SK-N-SH (cell line): ENCODE measurements at regions not wholly inside any gene's neighbourhood (a gene's known extent, or its start where the extent isn't known, plus 50 kb on each side); places are given as distances from the start of the nearest gene placed in this dataset.
A peak's percentile ranks its signal among the peaks of the same experiment; 100 is the strongest.

Source experiments
- CTCF ChIA-PET: fragments of 300-600, 350-600 bp; formaldehyde crosslinking; extraction: SDS; loops from one replicate; lab custom pipeline; 2021; lab: Yijun Ruan, JAX
- POLR2A ChIA-PET: fragments of 350-600 bp; sonication (Branson Sonifier 250); formaldehyde crosslinking; extraction: SDS; loops from one replicate; lab custom pipeline; 2020; ENCODE audit warnings: antibody characterized with exemption, inconsistent platforms; lab: Yijun Ruan, JAX
- DNase-seq: peaks from one replicate; pipeline ENCODE4 v3.0.0; 2012
- H2AFZ ChIP-seq: fragments of 200-600 bp; sonication (generic); 2 replicates; pipeline ENCODE4 v1.8.1; 2016; ENCODE audit warnings: antibody characterized with exemption, mild to moderate bottlenecking, low read depth
- H3F3A ChIP-seq: fragments of 200-600 bp; sonication (generic); replicated peaks from 2 replicates; pipeline ENCODE3; 2016; ENCODE audit warnings: antibody characterized with exemption, mild to moderate bottlenecking; ENCODE audit not compliant: insufficient read depth
- H3K27ac ChIP-seq, 2 experiments: fragments of 200-500 bp in 1 of 2; fragments of 200-600 bp in 1 of 2; sonication (Bioruptor generic) in 1 of 2; sonication (generic), shearing (Covaris generic) in 1 of 2; 2 replicates each; pipeline versions ENCODE4 v1.5.1 to v1.6.1; 2014 to 2016; ENCODE audit warnings: low read depth in 2 of 2, inconsistent platforms in 1 of 2, low read length in 1 of 2, mild to moderate bottlenecking in 1 of 2, mixed read lengths in 1 of 2
- H3K27me3 ChIP-seq: fragments of 200-600 bp; sonication (generic), shearing (Covaris generic); 2 replicates; pipeline ENCODE4 v1.6.1; 2016; ENCODE audit warnings: mixed run types; ENCODE audit not compliant: insufficient read depth
- H3K36me3 ChIP-seq, 2 experiments: fragments of 200-500 bp in 1 of 2; fragments of 200-600 bp in 1 of 2; sonication (Bioruptor generic) in 1 of 2; sonication (generic) in 1 of 2; replicated peaks in 1 of 2; 2 replicates each; pipeline versions ENCODE3 to v1.5.1; 2014 to 2016; ENCODE audit warnings: low read length in 1 of 2, mild to moderate bottlenecking in 1 of 2; ENCODE audit not compliant: insufficient read depth in 2 of 2, control insufficient read depth in 1 of 2
- H3K4me1 ChIP-seq, 2 experiments: fragments of 200-500 bp in 1 of 2; fragments of 200-600 bp in 1 of 2; sonication (Bioruptor generic) in 1 of 2; sonication (generic), shearing (Covaris generic) in 1 of 2; 2 replicates each; pipeline versions ENCODE4 v1.5.1 to v1.6.1; 2014 to 2016; ENCODE audit warnings: low read depth in 1 of 2, low read length in 1 of 2, mixed run types in 1 of 2; ENCODE audit not compliant: insufficient read depth in 2 of 2, control insufficient read depth in 1 of 2
- H3K4me2 ChIP-seq: fragments of 200-600 bp; sonication (generic), shearing (Covaris generic); 2 replicates; pipeline ENCODE4 v1.6.1; 2017; ENCODE audit warnings: mixed run types
- H3K4me3 ChIP-seq, 2 experiments: fragments of 200-500 bp in 1 of 2; fragments of 200-600 bp in 1 of 2; sonication (Bioruptor generic) in 1 of 2; sonication (generic), shearing (Covaris generic) in 1 of 2; 2 replicates each; pipeline versions ENCODE4 v1.5.1 to v1.8.1; 2014 to 2016; ENCODE audit warnings: low read depth in 2 of 2, inconsistent platforms in 1 of 2, low read length in 1 of 2, mild to moderate bottlenecking in 1 of 2, mixed read lengths in 1 of 2, moderate library complexity in 1 of 2
- H3K79me2 ChIP-seq: fragments of 200-600 bp; sonication (generic); 2 replicates; pipeline ENCODE4 v1.8.1; 2017; ENCODE audit warnings: mild to moderate bottlenecking; ENCODE audit not compliant: insufficient read depth
- H3K9ac ChIP-seq: fragments of 200-600 bp; sonication (generic); 2 replicates; pipeline ENCODE4 v1.6.1; 2017; ENCODE audit warnings: mixed run types
- H3K9me2 ChIP-seq: fragments of 200-600 bp; sonication (generic); 2 replicates; pipeline ENCODE4 v1.6.1; 2017; ENCODE audit warnings: mixed run types
- H3K9me3 ChIP-seq: fragments of 200-600 bp; sonication (generic); 2 replicates; pipeline ENCODE4 v1.6.1; 2017; ENCODE audit warnings: mixed run types, mild to moderate bottlenecking, moderate library complexity
- H4K20me1 ChIP-seq: fragments of 200-600 bp; sonication (generic); 2 replicates; pipeline ENCODE4 v1.6.1; 2017; ENCODE audit warnings: mild to moderate bottlenecking, mixed run types; ENCODE audit not compliant: insufficient read depth
- CHD2 ChIP-seq: fragments of 150-350 bp; IDR thresholded peaks from 2 replicates; pipeline ENCODE4 v1.6.1; 2018; ENCODE audit warnings: low read length; ENCODE audit not compliant: partially characterized antibody
- EP300 ChIP-seq, 2 experiments: IDR thresholded peaks; 2 replicates each; pipeline versions ENCODE4 v1.4.0 to v1.6.1; 2012; ENCODE audit warnings: borderline replicate concordance in 1 of 2, low read depth in 1 of 2, low read length in 1 of 2
- EZH2phosphoT487 ChIP-seq: fragments of 200-600 bp; sonication (generic); IDR thresholded peaks from 2 replicates; pipeline ENCODE4 v1.6.1; 2017; ENCODE audit warnings: low read depth, mixed run types, mild to moderate bottlenecking, antibody characterized with exemption, moderate library complexity, borderline replicate concordance
- FOSL2 ChIP-seq: IDR thresholded peaks from 2 replicates; pipeline ENCODE4 v1.4.0; 2012; ENCODE audit warnings: low read depth, mild to moderate bottlenecking, moderate library complexity, borderline replicate concordance
- FOXM1 ChIP-seq: IDR thresholded peaks from 2 replicates; pipeline ENCODE4 v1.4.0; 2012; ENCODE audit warnings: low read depth, mild to moderate bottlenecking
- GABPA ChIP-seq: IDR thresholded peaks from 2 replicates; pipeline ENCODE4 v1.4.0; 2012; ENCODE audit warnings: low read depth, mild to moderate bottlenecking
- IRF3 ChIP-seq: fragments of 150-350 bp; IDR thresholded peaks from 2 replicates; pipeline ENCODE4 v1.6.1; 2016; ENCODE audit warnings: mild to moderate bottlenecking, low read depth, low read length
- JUND ChIP-seq: IDR thresholded peaks from 2 replicates; pipeline ENCODE4 v1.4.0; 2012
- MAX ChIP-seq: IDR thresholded peaks from 2 replicates; pipeline ENCODE4 v1.4.0; 2012; ENCODE audit warnings: low read depth
- MEF2A ChIP-seq: IDR thresholded peaks from 2 replicates; pipeline ENCODE4 v1.4.0; 2012; ENCODE audit warnings: low read depth, borderline replicate concordance
- MXI1 ChIP-seq: IDR thresholded peaks from 2 replicates; pipeline ENCODE4 v1.6.1; 2012; ENCODE audit warnings: mild to moderate bottlenecking, low read depth, low read length, improper control_type of control experiment
- PBX3 ChIP-seq: IDR thresholded peaks from 2 replicates; pipeline ENCODE4; 2012
- POLR2AphosphoS5 ChIP-seq: IDR thresholded peaks from 2 replicates; pipeline ENCODE4 v1.6.1; 2012; ENCODE audit warnings: low read depth, low read length
- RFX5 ChIP-seq: IDR thresholded peaks from 2 replicates; pipeline ENCODE4 v1.6.1; 2012; ENCODE audit warnings: mild to moderate bottlenecking, improper control_type of control experiment, low read length
- RXRA ChIP-seq: IDR thresholded peaks from 2 replicates; pipeline ENCODE4 v1.4.0; 2012; ENCODE audit warnings: low read depth, mild to moderate bottlenecking, borderline replicate concordance
- SMC3 ChIP-seq: IDR thresholded peaks from 2 replicates; pipeline ENCODE4 v1.6.1; 2012; ENCODE audit warnings: low read depth, low read length, improper control_type of control experiment
- TCF12 ChIP-seq: IDR thresholded peaks from 2 replicates; pipeline ENCODE4 v1.4.0; 2012
- YY1 ChIP-seq: IDR thresholded peaks from 2 replicates; pipeline ENCODE4 v1.4.0; 2012; ENCODE audit warnings: low read depth, mild to moderate bottlenecking
- WGBS: methylation state at CpG from one replicate; pipeline ENCODE4 v1.1.6; 2017; ENCODE audit warnings: low lambda C conversion rate; 5-methylcytosine and 5-hydroxymethylcytosine counted together

GRCh38 chr9:82553654-82554366 is 509.1 kb downstream of the RASEF start:
- H3K9me2 ChIP-seq = no peaks in the 10 kb centered on the region
- H3K4me2 ChIP-seq = 0 out of 2 replicates have a peak overlapping the region, but pooled peaks have one; percentile 15
- no peaks in the 10 kb centered on the region for H3K79me2 ChIP-seq
- no peak overlapping the region for H3K4me3 ChIP-seq
- 50% methylated on average over 8 of the region's 8 CpGs for WGBS
- 0 out of 2 replicates have a peak overlapping the region, but pooled peaks have one; percentile 36 for H2AFZ ChIP-seq
- H4K20me1 ChIP-seq = no peaks in the 10 kb centered on the region
- ChIA-PET CTCF (interaction anchor here (1.0 to 2.2 kb wide), 2 partner anchors 21 to 210 kb away, joined by 3 to 9 read pairs; no protein-coding TSS in a partner anchor), POLR2A (no interaction called here)
- H3K9me3 ChIP-seq = no peaks in the 10 kb centered on the region
- no peak for DNase-seq
- TF ChIP-seq YY1 (peak; percentile 30; the same call in 1 of the 2 replicates), PBX3 (peak; percentile 35; the same call in 1 of the 2 replicates), TCF12 (peak; percentile 30; the same call in 1 of the 2 replicates), FOSL2 (peak; percentile 67; the same call in 1 of the 2 replicates), EZH2phosphoT487 (no peak), MAX (0 out of 2 replicates have a peak, but pooled peaks have one; percentile 37), GABPA (no peak), JUND (peak; percentile 40; the same call in 1 of the 2 replicates)
- no peaks in the 10 kb centered on the region for H3K36me3 ChIP-seq
- H3K4me1 ChIP-seq = peaks cover 0 to 17% of the 10 kb centered on the region in 2 experiments; a peak in 2 of 4 replicates
- H3K27ac ChIP-seq = peak overlapping the region; percentile 35 to 93; a peak in 2 of 4 replicates
- no peaks in the 10 kb centered on the region for H3K27me3 ChIP-seq
- H3F3A ChIP-seq = no peaks in the 10 kb centered on the region
- H3K9ac ChIP-seq = no peak overlapping the region

- Histone ChIP-seq H3K36me3 (no peaks in the 10 kb centered on the region), H3K4me1 (peaks cover 0 to 17% of the 10 kb centered on the region in 2 experiments; a peak in 2 of 4 replicates), H3K27me3 (no peaks in the 10 kb centered on the region), H3K4me3 (no peak overlapping the region), H4K20me1 (no peaks in the 10 kb centered on the region), H3K4me2 (no peak overlapping the region), H3K27ac (peak overlapping the region; percentile 35 to 93; a peak in 3 of 4 replicates), H3K79me2 (no peaks in the 10 kb centered on the region), H3K9me2 (no peaks in the 10 kb centered on the region), H3K9me3 (no peaks in the 10 kb centered on the region), H3K9ac (no peak overlapping the region), H2AFZ (0 out of 2 replicates have a peak overlapping the region, but pooled peaks have one; percentile 36), H3F3A (no peaks in the 10 kb centered on the region)
- ChIA-PET POLR2A (no interaction called here), CTCF (interaction anchor here (1.5 to 2.2 kb wide), 2 partner anchors 12 to 22 kb away, joined by 3 to 9 read pairs; no protein-coding TSS in a partner anchor)
- 30% methylated on average over 3 of the region's 3 CpGs for WGBS
- TF ChIP-seq FOXM1 (no peak), MEF2A (no peak), RXRA (no peak), CHD2 (no peak), PBX3 (no peak), POLR2AphosphoS5 (no peak), IRF3 (no peak), MXI1 (no peak), EP300 (IDR thresholded peaks at IDR 0.05; ENCODE audit: borderline replicate concordance in 1 of 2, low read depth in 1 of 2, low read length in 1 of 2) (no peak; a peak in 1 of 4 replicates), FOSL2 (no peak), SMC3 (no peak), RFX5 (no peak)
- peak; percentile 5 for DNase-seq
Observed at GRCh38 chr9:82554381-82554780, 508.6 kb downstream of the RASEF start.
